ENCODE measurements at regions not wholly inside any gene's neighbourhood (a gene's known extent, or its start where the extent isn't known, plus 50 kb on each side); places are given as distances from the start of the nearest gene placed in this dataset.

DNA sequence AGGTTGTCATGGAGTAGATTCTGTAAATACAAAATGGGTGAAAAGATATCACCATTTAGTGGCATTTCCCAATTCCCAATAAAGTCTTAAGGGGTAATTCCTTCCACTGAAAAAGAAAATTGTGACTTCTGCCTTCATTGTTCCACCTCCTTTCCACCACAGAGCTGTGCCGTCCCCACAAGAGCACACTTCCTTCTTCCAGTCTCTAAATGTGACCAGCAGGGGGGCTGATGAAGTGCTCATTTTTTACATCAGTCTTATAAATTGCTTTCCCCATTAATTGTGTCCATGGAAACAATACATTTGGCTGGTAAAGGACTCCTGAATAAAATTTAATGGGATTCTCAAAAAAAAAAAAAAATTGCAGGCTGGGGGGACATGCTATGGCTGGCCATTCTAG, 260.8 kb upstream of the PSMD7 start:
- intact Hi-C loops (cut with micrococcal nuclease) = no loop called here

DNA sequence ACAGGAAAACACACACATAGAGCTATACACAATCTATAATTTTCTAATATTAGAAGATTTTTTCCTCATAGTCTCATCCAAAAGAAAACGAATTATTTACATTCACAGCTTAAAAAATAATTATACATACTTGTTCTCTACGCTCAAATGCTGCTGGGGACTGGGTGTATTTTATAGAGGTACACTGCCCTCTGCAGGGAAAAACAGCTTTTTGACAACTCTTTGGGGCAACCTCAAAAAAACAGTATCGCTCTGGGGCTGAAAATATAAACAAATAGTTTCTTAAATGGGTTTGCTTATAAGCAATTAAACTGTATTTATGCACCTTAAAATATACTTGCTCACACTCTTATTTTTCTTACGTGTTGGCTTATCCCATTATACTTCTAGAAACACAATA, 261.8 kb upstream of the PSMD7 start:
- intact Hi-C loops (cut with micrococcal nuclease) = no loop called here

DNA sequence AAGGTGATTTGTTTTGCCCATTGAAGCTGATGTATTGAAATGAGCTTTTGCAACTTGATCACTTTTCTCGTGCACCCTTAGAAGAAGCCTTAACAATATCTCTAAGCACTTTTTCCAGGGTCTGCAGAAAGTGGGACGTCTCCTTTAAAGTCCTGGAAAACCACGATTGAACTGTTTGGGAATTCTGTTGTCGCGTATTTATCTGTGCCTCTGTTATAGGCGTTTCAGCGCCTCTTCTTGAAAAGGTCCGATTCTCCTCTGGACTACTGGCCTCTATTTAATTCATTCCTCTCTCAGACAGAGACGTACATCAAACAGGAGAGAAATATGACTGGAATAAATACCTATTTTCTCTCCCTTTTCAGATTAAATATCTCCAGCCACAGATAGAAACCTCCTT, 262.4 kb upstream of the PSMD7 start:
- intact Hi-C loops (cut with micrococcal nuclease) = no loop called here

DNA sequence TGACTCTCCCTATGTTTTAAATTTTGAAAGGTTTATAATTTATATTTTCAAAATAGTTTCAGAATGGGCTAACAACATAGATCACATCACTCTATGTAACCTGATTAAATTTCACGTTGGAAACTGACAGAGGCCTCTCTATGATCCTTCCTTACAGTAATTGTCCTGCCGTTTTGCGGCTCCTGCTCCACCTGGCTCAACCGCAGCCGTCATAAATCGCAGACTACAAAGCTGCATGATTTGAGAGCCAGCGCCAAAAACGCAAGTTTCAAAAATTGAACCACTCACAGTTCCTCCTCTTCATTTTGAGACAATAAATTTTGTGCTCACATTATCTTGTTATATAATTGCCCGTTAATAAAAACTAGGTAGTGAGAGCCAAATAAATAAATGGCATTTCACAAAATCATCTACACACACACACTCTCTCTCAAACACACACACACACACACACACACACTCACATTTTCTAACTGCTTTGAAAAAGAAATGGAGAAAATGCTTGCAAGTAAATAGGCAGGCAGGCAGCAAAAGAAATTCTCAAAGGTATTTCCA, 263.1 kb upstream of the PSMD7 start:
- intact Hi-C loops (cut with micrococcal nuclease) = no loop called here

DNA sequence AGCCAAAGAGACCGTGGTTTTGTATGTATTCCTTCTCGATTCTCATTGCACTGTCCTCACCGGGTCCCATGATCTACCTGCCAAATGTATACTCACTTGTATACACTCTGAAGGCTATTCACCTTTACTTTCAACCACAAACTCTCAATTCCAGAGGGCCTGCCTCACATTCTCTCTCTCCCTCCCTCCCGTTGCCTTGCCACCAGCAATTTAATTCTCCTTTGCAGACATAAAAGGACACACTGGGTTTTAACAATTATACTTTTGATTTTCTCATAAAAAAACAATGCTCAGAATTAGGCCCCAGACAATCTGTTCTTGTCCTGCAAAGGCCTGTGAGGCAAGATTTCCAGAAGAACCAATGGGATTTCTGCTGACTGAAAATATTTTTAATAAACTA, 265.1 kb upstream of the PSMD7 start:
- intact Hi-C loops (cut with micrococcal nuclease) = no loop called here

DNA sequence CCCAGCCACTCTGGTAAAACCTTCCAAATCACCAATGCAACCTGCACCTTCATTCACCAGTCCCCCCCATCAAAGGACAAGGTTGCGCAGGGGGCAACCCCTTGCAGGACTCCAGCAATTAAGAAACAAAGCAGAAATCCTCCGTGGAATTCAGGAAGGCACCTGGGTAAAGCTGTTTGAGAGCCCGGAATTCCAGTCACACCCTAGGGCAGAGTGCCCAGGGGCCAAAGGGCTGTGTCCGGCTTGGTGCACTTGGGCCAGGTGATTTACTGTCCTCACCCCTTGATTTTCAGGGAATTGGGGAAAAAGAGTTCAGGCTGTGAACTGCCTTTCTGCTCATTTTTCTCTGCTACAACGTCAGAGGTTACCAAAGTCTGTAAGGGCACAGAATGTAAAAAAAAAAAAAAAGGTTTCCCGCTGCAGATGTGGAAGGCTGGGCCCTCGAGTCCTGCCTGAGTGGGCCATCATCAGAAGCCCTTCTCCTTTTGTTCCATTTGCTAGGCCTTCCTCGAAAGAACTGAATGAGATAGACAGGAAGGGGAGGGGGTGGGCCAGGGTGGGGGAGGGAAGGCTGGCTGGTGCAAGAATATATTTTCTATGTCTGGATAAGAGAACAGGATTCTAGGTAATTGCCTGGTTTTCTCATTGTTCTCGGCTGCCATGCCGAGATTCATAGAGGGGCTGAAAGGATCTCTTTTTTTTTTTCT, 266.5 kb upstream of the PSMD7 start:
- intact Hi-C loops (cut with micrococcal nuclease) = no loop called here

DNA sequence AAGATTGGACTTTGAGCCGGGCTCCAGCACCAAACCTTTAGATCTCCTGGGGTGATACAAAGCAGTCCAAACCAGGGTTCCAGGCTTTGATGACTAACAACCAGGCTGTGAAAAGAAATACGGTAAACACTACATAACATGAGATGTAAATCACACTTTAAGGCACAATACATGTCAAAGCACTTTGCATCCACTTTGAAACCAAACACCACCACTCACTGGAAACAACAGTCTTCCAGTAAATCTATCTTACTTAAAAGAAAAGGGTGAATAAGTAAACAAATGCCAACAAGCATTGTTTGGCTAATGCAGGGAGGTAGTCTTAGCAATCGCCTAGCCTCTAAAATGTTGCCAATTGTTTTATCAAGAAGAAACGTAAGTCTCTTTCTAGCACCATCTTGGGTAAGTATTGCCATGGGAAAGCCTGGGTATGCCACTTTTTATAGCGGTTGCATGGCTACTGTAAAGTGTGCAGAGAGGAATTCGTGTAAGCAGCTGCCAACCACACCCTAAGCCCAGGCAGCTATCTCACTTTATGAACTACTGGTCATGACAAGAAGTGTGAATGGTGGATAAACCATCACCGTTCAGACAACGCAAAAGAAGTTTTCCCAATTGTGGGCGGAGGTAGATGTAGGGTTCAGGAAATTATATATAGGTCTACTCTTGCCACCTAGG, 267.4 kb upstream of the PSMD7 start:
- intact Hi-C loops (cut with micrococcal nuclease) = no loop called here

DNA sequence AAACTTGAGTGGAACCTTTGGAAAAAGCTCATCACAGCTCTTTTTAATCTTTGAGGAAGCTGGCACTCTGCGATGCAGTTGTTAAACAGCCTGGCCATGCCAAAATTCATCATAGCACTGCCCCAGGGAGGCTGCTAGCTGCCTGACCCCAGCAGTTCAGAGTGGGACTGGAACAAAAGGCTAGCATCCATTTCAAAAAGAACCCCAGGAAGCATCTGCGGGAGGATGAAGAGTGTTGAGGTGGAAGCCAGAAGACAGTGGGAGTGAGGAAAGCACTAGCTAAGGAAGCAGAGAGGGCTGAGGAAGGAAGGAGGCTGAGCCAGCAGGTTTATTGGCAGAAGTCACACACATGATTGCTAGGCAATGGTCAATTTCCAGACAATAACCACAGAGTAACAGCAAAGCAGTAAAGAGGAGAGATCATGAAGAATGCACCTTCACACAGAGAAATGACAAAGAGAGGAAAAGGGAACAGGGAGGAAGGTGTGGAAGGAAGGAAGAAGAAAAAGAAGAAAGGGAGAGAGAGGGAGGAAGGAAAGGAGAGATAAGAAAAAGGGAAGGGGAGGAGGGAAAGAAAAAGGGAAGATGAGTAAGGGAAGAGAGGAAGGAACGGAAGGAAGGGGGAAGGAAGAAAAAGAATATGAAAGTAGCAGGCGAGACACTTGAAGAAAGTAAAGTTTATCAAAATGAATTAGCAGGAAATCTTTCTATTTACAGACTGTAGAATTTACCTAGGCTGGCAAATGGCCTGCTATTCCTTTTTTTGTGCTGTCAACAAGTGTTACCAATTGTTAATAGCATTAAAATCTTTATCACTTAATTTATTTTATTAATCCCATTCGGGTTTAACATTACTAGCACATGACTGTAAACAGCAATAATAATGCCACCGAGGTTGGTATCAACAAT, 270.0 kb upstream of the PSMD7 start:
- intact Hi-C loops (cut with micrococcal nuclease) = no loop called here

DNA sequence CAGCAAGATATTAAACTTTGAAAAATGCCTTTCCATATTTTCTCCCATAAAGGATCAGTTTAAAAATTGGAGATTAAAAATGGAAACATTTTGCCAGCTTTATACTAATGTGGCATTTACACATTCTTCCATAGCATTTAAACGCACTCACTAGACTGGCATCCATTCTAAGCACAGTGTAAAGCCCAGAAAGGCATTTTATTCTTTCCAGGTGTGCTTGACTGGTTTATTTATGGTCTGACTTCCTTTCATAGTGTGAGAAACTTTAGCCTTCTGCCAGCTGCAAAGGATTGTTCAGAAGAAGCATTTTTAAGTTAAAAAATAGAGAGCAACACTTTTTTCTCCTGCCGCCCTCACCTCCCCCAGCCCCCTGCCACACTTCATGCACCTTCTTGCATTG, 271.7 kb upstream of the PSMD7 start:
- intact Hi-C loops (cut with micrococcal nuclease) = no loop called here

DNA sequence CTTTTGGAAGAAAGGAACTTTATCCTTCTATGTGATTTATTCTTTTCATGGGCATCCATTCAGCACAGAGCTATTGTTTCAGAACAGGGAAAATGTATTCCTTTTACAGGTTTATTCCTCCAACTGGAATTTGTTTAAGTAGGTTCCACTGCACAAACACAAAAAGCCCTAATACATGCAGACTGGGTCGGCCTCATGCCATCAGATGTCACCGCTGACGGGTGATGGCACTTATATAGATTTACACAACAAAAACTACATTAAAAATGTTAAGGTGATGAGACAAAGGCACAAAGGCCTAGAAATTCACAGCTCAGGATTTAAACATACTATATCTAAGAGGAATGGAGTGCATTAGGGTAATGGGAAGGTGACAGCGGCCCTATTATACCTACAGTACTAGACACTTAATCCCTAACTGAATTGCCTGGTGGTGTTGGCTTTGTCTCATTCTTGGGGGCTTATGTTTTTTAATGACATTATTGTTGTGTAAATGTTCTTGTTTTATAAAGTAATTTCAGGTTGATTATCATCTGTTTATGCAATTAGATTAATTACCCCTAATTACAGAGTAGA, 276.4 kb upstream of the PSMD7 start:
- intact Hi-C loops (cut with micrococcal nuclease) = no loop called here

DNA sequence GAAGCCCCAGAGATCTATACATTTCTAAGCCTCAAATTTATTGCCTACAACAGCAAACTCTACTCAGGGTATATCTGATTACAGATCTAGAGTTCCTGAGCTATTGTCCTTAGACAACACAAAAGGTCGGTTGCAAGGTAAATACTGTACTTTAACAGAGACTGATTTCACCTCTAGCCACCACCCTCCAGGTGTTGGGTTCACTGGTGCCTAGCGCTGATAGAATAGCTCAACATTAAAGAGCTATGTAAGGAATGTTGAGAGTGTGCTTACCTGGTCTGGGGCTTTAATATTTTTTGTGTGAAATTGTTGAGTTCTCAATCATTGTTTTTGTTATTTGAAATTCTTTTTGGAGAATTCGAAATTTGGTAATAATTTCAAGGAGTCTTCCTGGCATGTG, 277.0 kb upstream of the PSMD7 start:
- intact Hi-C loops (cut with micrococcal nuclease) = no loop called here

DNA sequence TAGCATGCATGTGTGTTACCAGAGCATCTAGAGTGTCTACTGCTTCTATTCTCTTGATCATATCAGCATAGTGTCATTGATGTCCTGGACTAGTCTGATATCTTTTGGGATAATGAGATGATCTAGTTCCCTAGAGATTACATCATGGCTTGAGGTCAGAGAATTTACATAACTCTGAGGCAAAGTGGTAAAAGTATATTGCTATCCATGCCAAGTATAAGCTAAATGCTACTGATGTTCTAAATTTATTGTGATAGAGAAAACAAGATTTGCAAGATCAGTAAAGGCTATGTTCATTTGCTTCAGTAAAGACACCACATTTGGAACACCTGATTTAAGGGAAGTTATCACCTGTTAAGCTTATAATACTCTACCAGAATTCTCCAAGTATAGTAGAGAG, 280.7 kb upstream of the PSMD7 start:
- intact Hi-C loops (cut with micrococcal nuclease) = no loop called here

DNA sequence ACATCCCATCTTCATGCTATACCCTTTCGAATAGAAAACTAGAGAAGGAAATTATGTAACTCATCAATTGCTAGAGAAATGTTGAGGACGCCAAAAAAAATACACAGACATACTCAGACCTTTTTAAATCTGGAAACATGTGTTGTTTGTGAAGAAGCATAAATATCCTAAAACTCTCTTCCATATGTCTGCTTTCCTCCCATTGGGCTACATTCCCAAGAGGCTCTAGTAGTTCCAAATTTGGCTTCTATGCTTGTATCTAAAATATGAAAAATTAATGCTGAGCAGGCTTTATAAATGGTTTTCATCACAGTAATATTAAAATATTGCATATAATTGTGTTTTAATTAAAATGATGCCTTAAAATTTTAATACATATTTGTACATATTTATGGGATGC, 297.9 kb upstream of the PSMD7 start:
- intact Hi-C loops (cut with micrococcal nuclease) = no loop called here

DNA sequence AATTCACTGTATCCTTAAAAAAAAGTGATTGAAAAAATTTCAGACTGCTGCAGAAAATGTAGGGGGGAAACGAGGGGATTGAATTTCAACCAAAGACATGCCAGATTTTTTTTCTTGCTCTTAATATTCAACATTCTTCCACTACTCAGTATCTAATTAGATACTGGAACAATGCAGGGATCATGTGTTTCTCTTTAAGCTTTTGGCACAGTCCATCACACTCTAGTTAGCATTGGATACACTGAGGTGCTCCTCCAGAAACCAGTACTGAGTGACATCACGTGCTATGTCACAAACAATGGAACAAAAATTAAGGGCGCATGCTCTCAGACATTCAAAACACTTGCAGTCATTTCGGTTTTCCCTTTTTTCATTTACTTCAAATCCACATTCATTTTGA, 298.6 kb upstream of the PSMD7 start:
- intact Hi-C loops (cut with micrococcal nuclease) = no loop called here

DNA sequence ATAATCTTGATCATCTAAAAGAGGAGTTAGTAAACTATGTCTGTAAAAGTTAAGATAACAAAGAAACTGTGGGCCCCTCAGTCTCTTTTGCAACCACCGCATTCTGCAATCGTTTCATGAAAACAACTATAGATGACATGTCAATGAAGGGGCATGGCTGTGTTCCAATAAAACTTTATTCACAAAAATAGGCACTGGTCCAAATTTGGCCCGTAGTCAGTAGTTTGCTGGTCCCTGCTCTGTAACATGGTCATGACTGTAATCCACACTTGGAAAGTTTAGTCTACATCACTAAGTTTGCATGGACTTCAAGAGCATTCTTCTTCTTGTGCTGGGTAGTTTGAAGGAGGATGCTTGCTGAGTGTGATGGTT, 299.3 kb upstream of the PSMD7 start:
- intact Hi-C loops (cut with micrococcal nuclease) = no loop called here

DNA sequence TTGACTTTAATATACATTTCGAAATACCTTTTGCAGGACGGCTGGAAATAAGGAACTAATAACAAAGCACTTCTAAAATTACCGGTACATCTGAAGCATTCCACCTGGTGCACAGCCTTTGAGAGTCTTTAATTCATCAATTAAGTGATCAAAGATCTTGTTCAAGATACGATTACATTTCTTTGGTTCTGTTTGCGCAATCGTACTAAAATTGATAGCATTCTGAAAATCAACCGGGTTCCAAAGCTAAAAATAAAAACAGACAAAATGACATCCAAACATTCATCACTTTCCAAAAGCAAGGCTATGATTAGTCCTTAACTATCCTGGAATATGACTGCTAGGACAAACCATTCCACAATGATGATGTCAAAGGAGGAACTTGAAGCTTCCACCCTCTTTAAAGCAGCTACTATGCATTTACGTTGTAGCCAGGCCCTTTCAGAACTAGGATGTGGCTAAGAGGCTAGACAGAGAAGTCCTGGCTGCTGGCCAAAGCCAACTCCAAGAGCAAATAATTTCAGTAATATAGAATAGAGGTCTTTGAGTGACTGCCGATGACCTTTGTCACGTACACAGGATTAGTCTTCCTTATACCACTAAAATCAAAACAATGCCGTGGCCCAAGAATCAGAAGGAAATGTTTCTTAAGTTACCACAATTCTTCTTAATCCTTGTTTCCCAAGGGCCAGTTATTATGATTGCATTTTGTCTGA, 299.8 kb upstream of the PSMD7 start:
- intact Hi-C loops (cut with micrococcal nuclease) = no loop called here

DNA sequence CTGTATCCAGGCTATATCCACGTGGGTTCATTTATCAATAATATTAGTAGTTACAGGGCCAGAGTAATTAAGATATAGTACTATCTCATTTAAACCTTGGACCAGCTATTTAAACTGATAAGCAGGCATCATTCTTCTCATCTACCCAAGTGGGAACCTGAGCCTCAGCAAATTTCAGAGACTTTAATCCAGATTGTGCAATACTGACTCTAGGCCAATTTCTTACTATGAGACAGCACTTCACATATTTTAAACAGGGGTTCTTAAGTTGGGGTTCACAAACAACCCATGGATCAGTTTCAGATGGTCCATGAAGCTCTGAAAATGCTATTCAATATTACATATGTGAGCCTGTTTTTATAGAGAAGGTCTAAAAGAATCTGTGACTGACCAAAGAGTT, 302.7 kb upstream of the PSMD7 start:
- intact Hi-C loops (cut with micrococcal nuclease) = no loop called here

DNA sequence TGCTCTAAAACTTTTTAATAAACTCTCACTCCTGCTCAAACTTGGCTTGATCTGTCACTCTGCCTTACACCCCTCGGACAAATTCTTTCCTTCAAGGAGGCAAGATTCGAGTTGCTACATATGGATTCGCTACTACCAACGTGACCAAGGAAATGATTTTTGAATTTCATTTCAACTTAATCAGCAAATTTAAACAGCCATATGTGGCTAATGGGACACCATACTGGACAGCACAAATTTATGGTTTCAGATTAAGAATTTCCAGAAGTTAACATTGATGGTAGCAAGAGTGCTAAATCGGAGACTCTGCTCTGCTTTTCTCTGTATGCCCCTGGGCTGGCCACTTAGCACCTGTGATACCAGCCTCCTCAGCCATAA, 318.2 kb upstream of the PSMD7 start:
- intact Hi-C loops (cut with micrococcal nuclease) = no loop called here

DNA sequence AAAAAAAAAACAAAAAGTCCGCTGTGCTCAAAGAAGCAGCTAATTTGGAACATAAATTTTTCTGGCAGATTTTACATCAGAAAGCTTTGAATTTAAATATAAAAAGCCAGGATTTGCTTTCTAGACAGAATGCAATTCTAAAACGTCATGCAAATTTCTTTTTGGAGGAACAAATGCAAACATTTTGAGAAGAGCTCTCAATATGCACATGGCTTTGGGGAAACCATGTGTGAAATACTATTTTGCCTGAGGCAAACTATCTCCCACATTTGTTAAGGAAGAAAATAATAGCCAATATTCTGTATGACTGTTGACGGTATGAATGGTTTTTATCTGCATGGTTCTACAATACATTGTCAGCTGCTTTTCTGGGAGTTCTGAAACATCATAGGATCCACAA, 320.0 kb upstream of the PSMD7 start:
- intact Hi-C loops (cut with micrococcal nuclease) = no loop called here

DNA sequence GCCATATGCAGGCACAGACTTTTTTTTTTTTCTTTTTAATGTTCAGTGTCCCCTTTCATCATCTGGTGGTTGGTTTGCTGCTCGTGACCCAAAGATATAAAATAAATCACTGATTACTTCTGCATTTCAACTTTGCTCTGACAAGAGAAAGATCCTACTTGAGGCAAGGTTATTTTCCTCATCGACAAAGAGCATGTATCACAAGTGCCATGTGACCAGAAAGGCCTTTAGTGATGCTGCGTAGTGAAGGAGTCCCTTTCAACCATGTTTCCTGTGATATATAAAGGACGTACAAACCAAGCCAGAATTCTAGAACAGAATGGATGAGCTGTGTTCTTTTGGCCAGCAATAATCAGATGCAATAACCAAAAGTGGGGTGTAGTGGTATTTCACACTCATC, 323.4 kb upstream of the PSMD7 start:
- intact Hi-C loops (cut with micrococcal nuclease) = no loop called here

DNA sequence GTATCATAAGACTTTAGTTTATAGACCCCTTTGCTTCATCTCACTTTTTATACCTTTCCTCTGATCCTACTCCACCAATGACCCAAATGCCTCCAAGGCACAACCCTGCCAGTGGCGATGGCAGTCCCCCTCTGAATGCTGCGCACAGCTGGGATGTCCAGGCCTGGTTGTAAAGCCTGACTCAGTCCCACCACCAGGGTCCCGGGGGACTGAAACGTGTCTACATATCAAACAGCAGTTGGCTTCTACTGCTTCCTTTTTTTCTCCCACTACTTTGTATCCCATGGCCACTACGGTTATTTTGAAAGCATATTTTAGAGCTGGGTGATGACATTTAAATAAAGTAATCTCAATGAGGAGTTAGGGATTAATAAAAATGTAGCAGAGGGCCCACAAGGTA, 329.8 kb upstream of the PSMD7 start:
- intact Hi-C loops (cut with micrococcal nuclease) = no loop called here
